ENCODE measurements at regions not wholly inside any gene's neighbourhood (a gene's known extent, or its start where the extent isn't known, plus 50 kb on each side); places are given as distances from the start of the nearest gene placed in this dataset.

DNA sequence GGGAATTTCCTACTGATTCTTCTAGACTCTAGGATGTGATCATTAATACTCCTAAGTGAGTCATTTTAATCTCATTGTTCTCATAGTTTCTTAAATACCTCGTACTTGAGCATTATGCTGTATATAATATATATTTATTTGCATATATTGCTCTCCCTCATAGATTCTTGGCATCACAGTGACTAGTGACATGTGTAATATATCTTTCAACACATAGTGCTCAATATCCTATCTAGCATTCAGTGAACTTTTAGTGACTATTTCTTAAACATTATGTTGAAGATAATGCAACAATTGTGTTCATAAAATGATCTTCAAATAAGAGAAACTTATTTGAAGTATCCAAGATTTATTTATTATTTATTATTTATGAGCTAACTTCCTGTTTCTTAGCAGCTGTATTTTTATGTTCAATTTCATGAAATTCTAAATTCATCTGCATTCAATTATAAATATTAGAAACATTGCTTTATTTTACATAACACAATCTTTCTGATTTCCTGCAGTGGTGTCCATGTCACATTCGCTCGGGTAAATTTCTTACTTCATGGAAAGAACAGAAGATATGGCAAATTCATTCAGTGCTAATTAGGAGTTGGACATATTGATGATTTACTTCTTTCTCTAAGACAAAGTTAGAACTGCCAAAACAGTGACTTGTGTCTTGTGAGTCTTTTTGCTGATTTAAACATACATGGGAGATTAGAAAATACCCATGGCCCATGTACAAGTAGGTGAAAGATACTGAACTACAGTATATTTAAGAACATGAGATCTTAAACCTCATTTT lies 1095.5 kb upstream of the IGFBP7 start:
- Histone ChIP-seq H3K27me3 (ENCODE audit: insufficient read depth, low read length) (no peaks in the 10 kb centered on the region), H3K4me1 (ENCODE audit: insufficient read depth, low read length) (no peaks in the 10 kb centered on the region), H3K4me3 (ENCODE audit: low read length) (no peak overlapping the region), H3K36me3 (ENCODE audit: insufficient read depth, low read depth, low read length) (no peaks in the 10 kb centered on the region), H3K9ac (ENCODE audit: low read depth, low read length) (no peak overlapping the region), H3K27ac (ENCODE audit: low read length) (no peak overlapping the region), H3K9me3 (ENCODE audit: insufficient read depth, low read depth, low read length) (no peaks in the 10 kb centered on the region)

DNA sequence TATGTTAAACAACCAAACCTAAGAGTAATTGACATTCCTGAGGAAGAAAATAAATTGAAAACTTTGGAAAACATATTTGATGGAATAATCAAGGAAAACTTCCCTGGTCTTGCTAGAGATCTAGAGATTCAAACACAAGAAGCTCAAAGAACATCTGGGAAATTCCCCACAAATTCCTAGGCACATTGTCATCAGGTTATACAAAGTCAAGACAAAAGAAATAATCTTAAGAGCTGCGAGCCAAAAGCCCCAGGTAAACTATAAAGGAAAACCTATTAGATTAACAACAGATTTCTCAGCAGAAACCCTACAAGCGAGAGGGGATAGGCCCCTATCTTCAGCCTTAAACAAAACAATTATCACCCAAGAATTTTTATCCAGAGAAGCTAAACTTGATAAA lies 1082.0 kb upstream of the IGFBP7 start:
- no peaks in the 10 kb centered on the region for H3K27me3 ChIP-seq (ENCODE audit: insufficient read depth, low read length)
- no peaks in the 10 kb centered on the region for H3K36me3 ChIP-seq (ENCODE audit: insufficient read depth, low read depth, low read length)
- no peaks in the 10 kb centered on the region for H3K9me3 ChIP-seq (ENCODE audit: insufficient read depth, low read depth, low read length)
- H3K27ac ChIP-seq (ENCODE audit: low read length): no peak overlapping the region
- no peak overlapping the region for H3K4me3 ChIP-seq (ENCODE audit: low read length)
- peaks cover 6% of the 10 kb centered on the region; the same call in 1 of the 2 replicates for H3K4me1 ChIP-seq (ENCODE audit: insufficient read depth, low read length)
- H3K9ac ChIP-seq (ENCODE audit: low read depth, low read length): no peak overlapping the region

DNA sequence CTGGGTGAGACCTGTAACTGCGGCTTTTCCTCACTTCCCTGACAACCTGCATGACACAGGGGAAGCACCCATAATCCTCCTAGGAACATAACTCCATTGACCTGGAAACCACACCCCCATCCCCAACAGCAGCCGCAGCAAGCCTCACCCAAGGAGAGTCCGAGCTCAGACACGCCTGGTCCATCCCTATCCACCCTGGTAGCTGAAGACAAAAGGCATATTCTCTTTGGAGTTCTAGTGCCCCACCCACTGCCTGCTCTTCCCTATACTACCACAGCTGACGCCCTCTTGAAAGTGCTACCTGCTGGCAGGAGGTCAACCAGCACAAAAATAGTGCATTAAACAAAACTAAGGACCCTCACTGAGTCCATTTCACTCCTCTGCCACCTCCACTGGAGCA lies 1080.9 kb upstream of the IGFBP7 start:
- Histone ChIP-seq H3K9ac (ENCODE audit: low read depth, low read length) (no peak overlapping the region), H3K27ac (ENCODE audit: low read length) (no peak overlapping the region), H3K4me1 (ENCODE audit: insufficient read depth, low read length) (peaks cover 6% of the 10 kb centered on the region; the same call in 1 of the 2 replicates), H3K27me3 (ENCODE audit: insufficient read depth, low read length) (no peaks in the 10 kb centered on the region), H3K36me3 (ENCODE audit: insufficient read depth, low read depth, low read length) (no peaks in the 10 kb centered on the region), H3K4me3 (ENCODE audit: low read length) (no peak overlapping the region), H3K9me3 (ENCODE audit: insufficient read depth, low read depth, low read length) (no peaks in the 10 kb centered on the region)

DNA sequence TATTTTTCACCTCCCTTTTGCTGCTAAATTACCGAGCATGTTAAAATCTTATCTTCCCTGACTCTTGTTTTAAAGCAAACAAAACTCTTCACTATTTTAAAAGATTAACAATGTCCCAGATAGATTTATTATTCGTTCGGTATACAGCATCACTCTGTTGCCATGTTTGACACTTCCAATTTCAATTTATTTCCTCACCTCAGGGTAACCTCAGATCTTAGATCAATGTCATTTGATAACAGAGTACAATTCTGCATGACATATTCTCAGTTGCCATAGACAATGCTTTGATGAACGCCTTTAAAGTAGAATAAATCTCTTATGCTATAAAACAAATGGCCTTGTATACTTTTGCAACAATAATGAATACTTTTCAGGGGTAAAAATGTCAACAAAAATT lies 1078.1 kb upstream of the IGFBP7 start:
- peaks cover 6% of the 10 kb centered on the region; the same call in 1 of the 2 replicates for H3K4me1 ChIP-seq (ENCODE audit: insufficient read depth, low read length)
- no peak overlapping the region for H3K9ac ChIP-seq (ENCODE audit: low read depth, low read length)
- no peaks in the 10 kb centered on the region; the same call in 1 of the 2 replicates for H3K9me3 ChIP-seq (ENCODE audit: insufficient read depth, low read depth, low read length)
- no peak overlapping the region for H3K4me3 ChIP-seq (ENCODE audit: low read length)
- no peak overlapping the region for H3K27ac ChIP-seq (ENCODE audit: low read length)
- H3K36me3 ChIP-seq (ENCODE audit: insufficient read depth, low read depth, low read length): no peaks in the 10 kb centered on the region
- no peaks in the 10 kb centered on the region for H3K27me3 ChIP-seq (ENCODE audit: insufficient read depth, low read length)

DNA sequence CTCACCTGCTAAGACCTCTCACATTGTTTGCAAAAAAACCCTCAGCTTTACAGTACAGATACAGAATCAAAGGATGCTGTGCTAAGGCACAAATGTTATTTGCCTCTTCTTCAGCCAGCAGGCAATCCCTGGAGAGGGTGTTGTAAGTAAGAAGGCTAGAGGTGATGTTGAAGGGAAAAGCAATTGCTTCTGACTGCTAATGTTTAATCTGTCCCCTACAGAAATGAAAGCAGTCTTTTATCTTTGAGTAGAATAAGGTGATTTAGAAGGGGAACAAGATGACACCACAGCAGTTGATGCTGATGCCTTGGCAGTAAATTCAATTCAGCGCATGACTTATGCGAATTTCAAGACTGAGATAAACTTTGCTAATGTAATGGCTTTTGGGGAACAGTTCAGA lies 1064.8 kb upstream of the IGFBP7 start:
- Histone ChIP-seq H3K27ac (ENCODE audit: low read length) (no peak overlapping the region), H3K4me1 (ENCODE audit: insufficient read depth, low read length) (0 out of 2 replicates have a peak, but pooled peaks cover 3% of the 10 kb centered on the region), H3K4me3 (ENCODE audit: low read length) (no peak overlapping the region), H3K9me3 (ENCODE audit: insufficient read depth, low read depth, low read length) (no peaks in the 10 kb centered on the region), H3K9ac (ENCODE audit: low read depth, low read length) (no peak overlapping the region), H3K27me3 (ENCODE audit: insufficient read depth, low read length) (no peaks in the 10 kb centered on the region), H3K36me3 (ENCODE audit: insufficient read depth, low read depth, low read length) (no peaks in the 10 kb centered on the region)

DNA sequence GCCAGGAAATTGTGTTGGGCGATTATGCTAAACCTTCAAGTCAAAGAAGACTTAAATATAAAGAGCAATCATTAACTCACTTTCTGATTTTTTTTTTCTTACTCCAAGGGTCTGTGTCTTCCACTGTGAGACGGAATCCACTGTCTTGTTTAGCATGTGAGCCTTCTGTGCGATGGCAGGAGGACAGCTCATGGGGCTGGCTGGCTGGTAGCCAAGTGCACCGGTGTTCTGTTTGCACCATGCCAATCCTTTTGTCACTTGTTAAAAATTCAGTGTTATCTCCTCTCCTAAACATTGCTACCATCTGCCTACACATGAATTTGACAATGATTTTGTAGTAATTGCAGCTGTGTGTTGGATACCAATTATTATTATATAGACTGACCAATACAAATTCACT lies 1056.3 kb upstream of the IGFBP7 start:
- Histone ChIP-seq H3K27me3 (ENCODE audit: insufficient read depth, low read length) (no peaks in the 10 kb centered on the region), H3K36me3 (ENCODE audit: insufficient read depth, low read depth, low read length) (no peaks in the 10 kb centered on the region), H3K4me1 (ENCODE audit: insufficient read depth, low read length) (0 out of 2 replicates have a peak, but pooled peaks cover 3% of the 10 kb centered on the region), H3K27ac (ENCODE audit: low read length) (no peak overlapping the region), H3K9ac (ENCODE audit: low read depth, low read length) (no peak overlapping the region), H3K4me3 (ENCODE audit: low read length) (no peak overlapping the region), H3K9me3 (ENCODE audit: insufficient read depth, low read depth, low read length) (no peaks in the 10 kb centered on the region)

DNA sequence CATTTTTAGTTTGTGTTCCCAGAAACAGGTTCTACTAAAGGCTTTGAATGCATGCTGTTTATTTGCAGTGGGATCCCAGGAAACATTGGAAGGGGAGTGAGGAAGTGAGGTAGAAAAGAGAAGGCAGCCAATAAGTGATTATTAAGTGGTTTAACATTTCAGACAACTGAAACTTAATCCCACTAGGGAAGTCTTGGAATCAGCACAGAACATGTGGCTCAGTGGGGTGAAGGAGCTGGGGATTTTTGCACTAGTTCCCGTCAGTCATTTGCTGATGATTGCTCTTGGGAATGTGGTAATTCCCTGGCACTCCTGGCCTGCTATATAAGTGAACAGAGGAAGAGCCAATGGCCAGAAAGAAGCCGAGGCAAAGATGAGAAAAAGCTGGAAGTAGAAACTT lies 1053.0 kb upstream of the IGFBP7 start:
- no peaks in the 10 kb centered on the region for H3K27me3 ChIP-seq (ENCODE audit: insufficient read depth, low read length)
- no peaks in the 10 kb centered on the region for H3K9me3 ChIP-seq (ENCODE audit: insufficient read depth, low read depth, low read length)
- H3K4me1 ChIP-seq (ENCODE audit: insufficient read depth, low read length): no peaks in the 10 kb centered on the region
- no peak overlapping the region for H3K27ac ChIP-seq (ENCODE audit: low read length)
- H3K9ac ChIP-seq (ENCODE audit: low read depth, low read length): no peak overlapping the region
- H3K4me3 ChIP-seq (ENCODE audit: low read length): no peak overlapping the region
- no peaks in the 10 kb centered on the region for H3K36me3 ChIP-seq (ENCODE audit: insufficient read depth, low read depth, low read length)

DNA sequence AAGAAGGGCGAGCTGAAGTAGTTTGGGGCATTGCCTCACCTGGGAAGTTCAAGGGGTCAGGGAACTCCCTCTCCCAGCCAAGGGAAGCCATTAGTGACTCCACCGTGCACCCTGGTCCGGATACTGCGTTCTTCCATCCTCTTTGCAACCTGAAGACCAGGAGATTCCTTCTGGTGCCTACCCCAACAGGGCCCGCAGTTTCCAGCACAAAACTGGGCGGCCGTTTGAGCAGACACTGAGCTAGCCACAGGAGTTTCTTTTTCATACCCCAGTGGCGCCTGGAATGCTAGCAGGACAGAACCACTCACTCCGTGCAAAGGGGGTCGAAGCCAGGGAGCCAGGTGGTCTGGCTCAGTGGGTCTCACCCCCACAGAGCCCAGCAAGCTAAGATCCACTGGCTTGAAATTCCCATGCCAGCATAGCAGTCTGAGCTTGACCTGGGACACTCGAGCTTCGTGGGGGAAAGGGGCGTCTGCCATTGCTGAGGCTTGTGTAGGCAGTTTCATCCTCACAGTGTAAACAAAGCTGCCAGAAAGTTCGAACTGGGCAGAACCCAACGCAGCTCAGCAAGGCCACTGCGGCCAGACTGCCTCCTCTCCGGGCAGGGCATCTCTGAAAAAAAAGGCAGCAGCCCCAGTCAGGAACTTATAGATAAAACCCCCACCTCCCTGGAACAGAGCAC lies 1039.4 kb upstream of the IGFBP7 start:
- Histone ChIP-seq H3K27ac (ENCODE audit: low read length) (no peak overlapping the region), H3K4me3 (ENCODE audit: low read length) (no peak overlapping the region), H3K36me3 (ENCODE audit: insufficient read depth, low read depth, low read length) (no peaks in the 10 kb centered on the region), H3K4me1 (ENCODE audit: insufficient read depth, low read length) (no peaks in the 10 kb centered on the region), H3K9ac (ENCODE audit: low read depth, low read length) (no peak overlapping the region), H3K27me3 (ENCODE audit: insufficient read depth, low read length) (no peaks in the 10 kb centered on the region), H3K9me3 (ENCODE audit: insufficient read depth, low read depth, low read length) (no peaks in the 10 kb centered on the region)

DNA sequence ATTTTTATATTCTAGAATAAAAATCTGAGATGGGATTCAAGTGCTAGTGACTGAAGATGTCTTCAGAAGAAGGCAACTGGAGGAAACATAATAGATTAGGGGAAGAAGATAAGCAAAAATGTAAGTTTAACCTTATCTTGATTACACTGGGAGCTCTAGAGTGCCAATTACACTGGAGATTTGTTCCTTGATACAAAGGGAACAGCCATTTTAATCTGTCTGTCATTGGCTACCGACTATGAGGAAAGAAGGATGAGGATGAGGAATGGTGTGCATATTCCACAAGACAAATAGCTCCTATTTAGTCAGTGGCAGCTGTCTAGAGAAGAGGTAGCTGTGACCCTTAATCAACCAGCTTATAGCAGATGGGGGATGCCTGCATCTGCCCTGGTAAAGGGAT lies 1034.5 kb upstream of the IGFBP7 start:
- no peak overlapping the region for H3K4me3 ChIP-seq (ENCODE audit: low read length)
- no peaks in the 10 kb centered on the region for H3K27me3 ChIP-seq (ENCODE audit: insufficient read depth, low read length)
- H3K9me3 ChIP-seq (ENCODE audit: insufficient read depth, low read depth, low read length): no peaks in the 10 kb centered on the region
- no peak overlapping the region for H3K27ac ChIP-seq (ENCODE audit: low read length)
- no peaks in the 10 kb centered on the region for H3K36me3 ChIP-seq (ENCODE audit: insufficient read depth, low read depth, low read length)
- no peak overlapping the region for H3K9ac ChIP-seq (ENCODE audit: low read depth, low read length)
- H3K4me1 ChIP-seq (ENCODE audit: insufficient read depth, low read length): no peaks in the 10 kb centered on the region

DNA sequence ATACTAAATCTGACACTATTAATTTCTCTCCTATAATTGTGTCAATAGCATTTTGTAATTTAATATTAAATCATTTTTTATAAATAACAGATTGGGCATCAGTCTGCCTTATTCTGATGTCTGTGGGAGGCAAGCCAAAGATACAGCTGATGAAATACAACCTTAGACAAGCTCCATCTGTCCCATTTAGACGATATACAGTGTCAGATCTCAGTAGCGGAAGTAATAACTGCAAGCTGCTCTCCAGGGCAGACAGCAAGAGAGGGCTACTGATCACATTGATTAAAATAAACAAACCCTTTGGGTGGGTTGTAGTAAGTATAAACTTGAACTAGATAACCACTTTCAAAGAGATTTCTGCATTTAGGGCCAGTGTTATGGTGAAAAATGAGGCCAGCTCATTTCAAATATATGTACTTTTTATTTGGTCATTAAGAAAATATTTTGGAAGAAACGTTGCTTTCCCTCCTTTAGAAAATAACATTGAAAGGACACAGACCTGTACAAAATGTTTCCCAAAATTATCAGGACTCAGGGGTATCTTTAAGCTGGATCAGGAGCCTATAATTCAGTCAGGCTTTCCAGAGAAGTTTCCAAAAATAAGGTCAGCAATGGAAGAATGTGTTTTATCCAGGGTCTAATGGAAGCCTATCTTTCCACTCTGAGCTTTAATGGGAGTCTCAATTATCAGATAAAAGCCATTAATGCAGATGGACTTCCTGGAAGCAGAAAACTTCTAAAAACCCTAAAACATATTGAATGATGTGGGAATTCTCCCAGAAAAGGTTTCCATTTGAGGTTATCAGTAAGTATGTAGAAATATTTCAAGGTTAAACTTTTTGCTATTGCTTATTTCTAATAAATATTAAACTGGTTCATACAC lies 1028.8 kb upstream of the IGFBP7 start:
- Histone ChIP-seq H3K36me3 (ENCODE audit: insufficient read depth, low read depth, low read length) (no peaks in the 10 kb centered on the region), H3K4me1 (ENCODE audit: insufficient read depth, low read length) (no peaks in the 10 kb centered on the region), H3K9me3 (ENCODE audit: insufficient read depth, low read depth, low read length) (no peaks in the 10 kb centered on the region), H3K9ac (ENCODE audit: low read depth, low read length) (no peak overlapping the region), H3K4me3 (ENCODE audit: low read length) (no peak overlapping the region), H3K27me3 (ENCODE audit: insufficient read depth, low read length) (no peaks in the 10 kb centered on the region), H3K27ac (ENCODE audit: low read length) (no peak overlapping the region)

DNA sequence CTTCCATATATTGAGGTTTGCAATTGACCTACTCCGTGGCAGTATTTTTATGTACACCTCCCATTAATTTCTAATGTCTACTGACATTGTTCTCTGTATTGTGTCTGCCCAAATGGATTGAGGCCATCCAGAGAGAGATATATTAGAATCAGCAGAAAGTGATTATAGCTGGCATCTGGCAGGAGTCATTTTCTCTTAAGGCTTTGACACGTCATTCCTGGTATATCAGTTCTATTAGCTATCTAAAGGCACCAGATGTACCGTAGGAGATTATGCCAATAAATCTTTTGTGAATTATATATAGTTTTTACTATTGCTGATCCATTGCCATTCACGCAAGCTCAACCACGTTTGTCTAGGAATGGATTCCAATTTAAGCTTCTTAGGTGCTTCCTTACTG lies 1026.4 kb upstream of the IGFBP7 start:
- H3K27ac ChIP-seq (ENCODE audit: low read length): no peak overlapping the region
- no peaks in the 10 kb centered on the region for H3K36me3 ChIP-seq (ENCODE audit: insufficient read depth, low read depth, low read length)
- H3K9ac ChIP-seq (ENCODE audit: low read depth, low read length): no peak overlapping the region
- H3K9me3 ChIP-seq (ENCODE audit: insufficient read depth, low read depth, low read length): no peaks in the 10 kb centered on the region
- H3K4me3 ChIP-seq (ENCODE audit: low read length): no peak overlapping the region
- H3K27me3 ChIP-seq (ENCODE audit: insufficient read depth, low read length): no peaks in the 10 kb centered on the region
- no peaks in the 10 kb centered on the region for H3K4me1 ChIP-seq (ENCODE audit: insufficient read depth, low read length)
